ENCODE measurements at regions not wholly inside any gene's neighbourhood (a gene's known extent, or its start where the extent isn't known, plus 50 kb on each side); places are given as distances from the start of the nearest gene placed in this dataset.

DNA sequence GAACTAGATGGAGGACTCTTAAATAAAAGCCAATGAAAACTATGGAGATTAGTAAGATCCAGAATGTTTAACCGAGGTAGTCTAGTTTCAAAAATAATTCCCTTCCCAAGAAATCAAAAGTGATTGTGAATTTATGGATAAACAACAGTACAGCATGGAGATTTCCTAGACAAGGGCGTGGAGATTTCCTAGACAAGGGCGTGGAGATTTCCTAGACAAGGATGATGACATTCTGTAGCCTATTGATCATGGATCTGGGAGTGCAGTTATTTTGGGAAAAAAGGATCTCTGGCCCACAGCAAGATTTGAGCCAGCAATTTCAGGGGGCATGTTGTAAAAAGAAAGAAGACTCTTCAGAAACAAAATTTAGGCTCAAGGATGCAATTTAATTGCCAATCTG lies 175.3 kb downstream of the RAP2B start:
- no peak for DNase-seq
- Histone ChIP-seq H3K27me3 (ENCODE audit: control insufficient read depth, insufficient read depth, low read length) (no peaks in the 10 kb centered on the region), H3K36me3 (ENCODE audit: control insufficient read depth, insufficient read depth, low read length) (no peaks in the 10 kb centered on the region), H3K9me3 (replicated peaks; ENCODE audit: control insufficient read depth, low read depth, low read length) (no peaks in the 10 kb centered on the region), H3K4me3 (ENCODE audit: low read length) (no peak overlapping the region), H3K27ac (ENCODE audit: low read length) (no peak overlapping the region), H3K4me1 (ENCODE audit: control insufficient read depth, insufficient read depth, low read length) (no peaks in the 10 kb centered on the region)
- WGBS (ENCODE audit: insufficient coverage) = 50% methylated on average over 2 of the region's 3 CpGs

DNA sequence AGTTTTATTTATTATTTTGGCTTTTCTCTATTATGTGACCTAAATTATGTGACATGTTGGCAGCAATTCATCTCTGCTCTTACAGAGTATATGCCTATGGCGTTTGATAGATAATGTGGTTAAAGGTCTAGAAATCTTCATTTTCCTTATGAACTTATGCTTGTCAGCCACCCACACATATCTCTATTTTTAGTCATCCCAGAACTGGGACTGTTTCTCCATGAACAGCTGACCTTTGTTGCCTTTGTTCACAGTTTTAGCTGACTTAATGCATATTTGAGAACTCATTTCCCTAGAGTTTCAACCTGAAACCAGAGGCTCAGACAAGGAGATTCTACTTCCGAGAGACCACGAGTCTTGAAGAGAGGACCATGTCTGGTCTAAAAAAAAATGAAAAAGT lies 176.5 kb downstream of the RAP2B start:
- Histone ChIP-seq H3K36me3 (ENCODE audit: control insufficient read depth, insufficient read depth, low read length) (no peaks in the 10 kb centered on the region), H3K4me3 (ENCODE audit: low read length) (no peak overlapping the region), H3K27me3 (ENCODE audit: control insufficient read depth, insufficient read depth, low read length) (no peaks in the 10 kb centered on the region), H3K4me1 (ENCODE audit: control insufficient read depth, insufficient read depth, low read length) (no peaks in the 10 kb centered on the region), H3K9me3 (replicated peaks; ENCODE audit: control insufficient read depth, low read depth, low read length) (no peaks in the 10 kb centered on the region), H3K27ac (ENCODE audit: low read length) (no peak overlapping the region)
- peak; percentile 83 for DNase-seq
- no CpG with 5 or more reads among the region's 3 CpGs for WGBS (ENCODE audit: insufficient coverage)

DNA sequence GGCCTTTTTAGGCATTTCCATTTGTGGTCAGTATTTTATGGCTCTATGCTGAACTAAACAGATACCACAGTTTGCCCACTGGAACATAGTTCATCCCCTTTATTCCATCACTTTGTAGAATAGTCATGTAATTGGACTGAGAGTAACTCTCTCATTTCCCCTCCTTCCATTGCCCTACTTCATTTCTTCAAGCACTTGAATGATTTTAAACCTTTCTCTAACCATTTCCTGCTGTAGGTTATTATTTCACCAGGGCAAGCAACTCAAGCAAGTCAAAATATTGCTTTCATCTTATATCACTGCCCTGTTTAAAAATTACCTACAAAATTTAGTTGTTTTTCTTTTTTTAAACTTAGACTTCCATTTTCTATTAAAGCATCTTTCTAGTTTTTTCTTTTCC lies 177.0 kb downstream of the RAP2B start:
- H3K9me3 ChIP-seq (replicated peaks; ENCODE audit: control insufficient read depth, low read depth, low read length) = no peaks in the 10 kb centered on the region
- H3K27me3 ChIP-seq (ENCODE audit: control insufficient read depth, insufficient read depth, low read length) = no peaks in the 10 kb centered on the region
- H3K4me3 ChIP-seq (ENCODE audit: low read length) = no peak overlapping the region
- no peaks in the 10 kb centered on the region for H3K36me3 ChIP-seq (ENCODE audit: control insufficient read depth, insufficient read depth, low read length)
- no peaks in the 10 kb centered on the region for H3K4me1 ChIP-seq (ENCODE audit: control insufficient read depth, insufficient read depth, low read length)
- H3K27ac ChIP-seq (ENCODE audit: low read length) = peak overlapping the region; percentile 65
- DNase-seq = no peak

DNA sequence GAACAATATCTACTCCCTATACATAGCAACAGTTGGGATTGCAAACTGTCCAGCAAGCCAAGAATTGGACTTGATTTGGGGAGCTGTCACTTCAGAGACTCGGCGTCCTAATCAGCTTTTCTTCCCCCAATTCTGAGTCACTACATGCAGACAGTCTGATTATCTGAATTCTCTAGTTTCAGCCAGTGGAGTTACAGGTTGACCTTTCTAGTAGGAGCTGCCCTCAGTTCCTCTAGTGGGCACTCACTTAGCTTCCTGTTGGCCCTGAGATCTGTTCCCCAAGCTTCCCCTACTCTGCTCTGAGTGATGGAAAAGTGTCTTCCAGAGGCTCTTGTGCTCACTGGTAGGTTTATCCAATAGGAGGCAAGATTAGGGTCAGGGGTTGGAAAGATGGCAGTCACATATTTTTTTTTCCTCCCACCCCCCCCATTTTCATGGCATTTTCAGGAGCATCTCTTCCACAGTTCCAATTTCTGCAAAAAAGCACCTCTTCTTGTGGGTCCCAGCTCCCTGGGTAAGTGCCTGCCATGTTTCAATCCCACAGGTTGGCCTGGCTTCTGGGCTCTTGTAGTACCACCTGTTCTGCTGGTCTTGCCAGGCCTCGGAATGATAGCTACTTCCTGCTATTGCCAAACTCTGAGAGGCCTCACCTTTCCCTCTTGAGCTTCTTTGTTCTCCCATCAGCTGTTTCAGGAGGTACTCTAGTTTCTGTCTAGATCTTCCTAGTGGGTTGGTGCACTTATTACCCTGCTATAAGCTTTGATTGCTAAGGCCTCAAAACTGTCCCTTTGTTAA lies 182.2 kb downstream of the RAP2B start:
- Histone ChIP-seq H3K9me3 (replicated peaks; ENCODE audit: control insufficient read depth, low read depth, low read length) (no peaks in the 10 kb centered on the region), H3K27me3 (ENCODE audit: control insufficient read depth, insufficient read depth, low read length) (no peaks in the 10 kb centered on the region), H3K4me1 (ENCODE audit: control insufficient read depth, insufficient read depth, low read length) (no peaks in the 10 kb centered on the region), H3K4me3 (ENCODE audit: low read length) (no peak overlapping the region), H3K36me3 (ENCODE audit: control insufficient read depth, insufficient read depth, low read length) (no peaks in the 10 kb centered on the region), H3K27ac (ENCODE audit: low read length) (no peak overlapping the region)
- WGBS (ENCODE audit: insufficient coverage) = 100% methylated on average over 3 of the region's 3 CpGs
- DNase-seq = no peak

DNA sequence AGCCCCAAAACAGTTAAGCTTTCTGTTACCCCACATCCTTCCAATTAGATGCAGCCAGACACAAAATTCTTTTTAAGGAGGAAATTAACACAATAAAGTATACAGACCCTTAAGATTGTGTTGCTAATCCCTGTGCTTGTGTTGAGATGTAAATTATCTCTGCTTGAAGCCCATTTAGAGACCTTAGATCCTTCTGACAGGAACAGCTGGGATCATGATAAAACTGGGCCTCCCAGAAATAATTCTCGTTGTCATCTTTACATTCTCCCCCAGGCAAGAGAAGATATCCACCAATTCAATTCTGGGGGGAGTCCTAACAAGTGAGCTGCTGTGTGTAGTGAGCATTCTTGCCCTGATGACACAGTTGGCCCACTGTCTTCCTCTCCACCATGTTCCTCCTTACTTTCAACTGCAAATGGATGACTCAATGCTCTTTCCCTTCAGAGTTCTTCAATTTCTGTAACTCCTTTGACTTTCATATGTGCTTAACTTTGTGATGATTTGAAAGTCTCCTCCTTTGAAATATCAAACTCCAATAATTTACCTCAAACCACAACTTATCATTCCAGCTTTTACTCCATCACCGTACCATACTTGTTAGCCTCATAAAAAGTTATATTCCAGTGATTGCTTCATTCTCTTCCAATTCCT lies 186.6 kb downstream of the RAP2B start:
- H3K4me3 ChIP-seq (ENCODE audit: low read length) = no peak overlapping the region
- no peaks in the 10 kb centered on the region for H3K27me3 ChIP-seq (ENCODE audit: control insufficient read depth, insufficient read depth, low read length)
- no peak for DNase-seq
- no peaks in the 10 kb centered on the region for H3K36me3 ChIP-seq (ENCODE audit: control insufficient read depth, insufficient read depth, low read length)
- H3K9me3 ChIP-seq (replicated peaks; ENCODE audit: control insufficient read depth, low read depth, low read length) = peaks cover 2% of the 10 kb centered on the region
- no peak overlapping the region for H3K27ac ChIP-seq (ENCODE audit: low read length)
- WGBS (ENCODE audit: insufficient coverage) = no CpG with 5 or more reads among the region's 2 CpGs
- no peaks in the 10 kb centered on the region for H3K4me1 ChIP-seq (ENCODE audit: control insufficient read depth, insufficient read depth, low read length)

DNA sequence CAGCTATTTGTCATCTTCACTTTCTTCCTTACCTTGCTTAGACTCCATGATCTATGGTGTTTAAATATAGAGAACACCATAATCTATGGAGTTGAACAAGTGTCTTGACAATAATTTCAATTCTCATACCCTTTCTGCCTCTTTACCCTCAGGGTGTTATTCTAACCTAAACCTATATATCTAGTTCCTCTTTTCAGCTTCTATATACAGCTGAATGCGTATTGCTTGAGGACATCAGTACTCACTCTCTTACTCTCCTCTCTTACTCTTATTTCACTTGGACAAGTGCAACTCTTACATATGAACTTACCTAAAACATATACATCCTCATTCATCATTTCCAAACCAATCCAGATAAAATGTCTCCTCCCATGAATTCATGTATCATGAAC lies 187.1 kb downstream of the RAP2B start:
- no peak overlapping the region for H3K27ac ChIP-seq (ENCODE audit: low read length)
- H3K36me3 ChIP-seq (ENCODE audit: control insufficient read depth, insufficient read depth, low read length) = no peaks in the 10 kb centered on the region
- no peaks in the 10 kb centered on the region for H3K4me1 ChIP-seq (ENCODE audit: control insufficient read depth, insufficient read depth, low read length)
- H3K27me3 ChIP-seq (ENCODE audit: control insufficient read depth, insufficient read depth, low read length) = no peaks in the 10 kb centered on the region
- peaks cover 2% of the 10 kb centered on the region for H3K9me3 ChIP-seq (replicated peaks; ENCODE audit: control insufficient read depth, low read depth, low read length)
- no peak for DNase-seq
- H3K4me3 ChIP-seq (ENCODE audit: low read length) = no peak overlapping the region
- 60% methylated on average over 1 of the region's 1 CpG for WGBS (ENCODE audit: insufficient coverage)

DNA sequence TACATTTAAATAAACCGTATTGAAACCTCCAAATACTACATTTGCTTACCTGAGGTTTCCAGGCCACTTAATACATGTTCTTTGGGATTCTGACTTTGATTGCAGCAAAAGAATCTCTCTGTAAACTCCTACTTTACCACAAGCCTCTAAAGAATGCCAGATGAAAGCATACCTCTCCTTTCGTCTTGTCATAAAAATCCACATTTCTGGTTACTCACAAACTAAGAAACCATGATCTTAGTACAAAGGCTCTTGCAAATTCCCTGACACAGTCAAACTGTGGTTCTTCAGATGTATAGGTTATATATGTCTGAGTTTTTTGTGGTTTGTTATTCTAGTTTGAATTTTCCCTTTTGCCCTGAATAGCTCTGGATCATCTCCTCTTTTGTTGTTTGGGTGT lies 188.4 kb downstream of the RAP2B start:
- DNase-seq = no peak
- Histone ChIP-seq H3K27me3 (ENCODE audit: control insufficient read depth, insufficient read depth, low read length) (no peaks in the 10 kb centered on the region), H3K36me3 (ENCODE audit: control insufficient read depth, insufficient read depth, low read length) (no peaks in the 10 kb centered on the region), H3K9me3 (replicated peaks; ENCODE audit: control insufficient read depth, low read depth, low read length) (peaks cover 2% of the 10 kb centered on the region), H3K27ac (ENCODE audit: low read length) (no peak overlapping the region), H3K4me3 (ENCODE audit: low read length) (no peak overlapping the region), H3K4me1 (ENCODE audit: control insufficient read depth, insufficient read depth, low read length) (no peaks in the 10 kb centered on the region)
- WGBS (ENCODE audit: insufficient coverage) = 88% methylated on average over 1 of the region's 2 CpGs

DNA sequence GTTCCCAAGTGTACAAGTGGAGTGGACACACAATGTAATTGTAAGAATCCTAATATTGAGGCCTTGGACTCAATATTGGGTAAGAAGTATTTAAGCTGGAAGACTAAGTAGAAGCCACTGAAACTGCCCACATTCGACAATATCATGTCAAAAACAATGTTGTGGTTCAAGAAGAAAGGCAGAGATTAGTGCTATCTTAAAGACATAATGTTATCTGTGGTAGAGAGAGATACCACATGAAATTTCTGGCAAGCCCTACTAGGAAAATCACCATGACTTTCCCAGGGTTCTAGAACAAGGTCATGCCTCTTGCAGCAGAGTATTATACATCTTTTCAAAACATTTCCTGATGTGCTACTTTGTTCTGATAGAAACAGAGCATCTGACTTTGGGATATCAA lies 192.6 kb downstream of the RAP2B start:
- no CpG with 5 or more reads among the region's 1 CpG for WGBS (ENCODE audit: insufficient coverage)
- H3K4me1 ChIP-seq (ENCODE audit: control insufficient read depth, insufficient read depth, low read length) = no peaks in the 10 kb centered on the region
- no peaks in the 10 kb centered on the region for H3K27me3 ChIP-seq (ENCODE audit: control insufficient read depth, insufficient read depth, low read length)
- no peak for DNase-seq
- no peaks in the 10 kb centered on the region for H3K36me3 ChIP-seq (ENCODE audit: control insufficient read depth, insufficient read depth, low read length)
- no peak overlapping the region for H3K4me3 ChIP-seq (ENCODE audit: low read length)
- H3K9me3 ChIP-seq (replicated peaks; ENCODE audit: control insufficient read depth, low read depth, low read length) = peaks cover 2% of the 10 kb centered on the region
- no peak overlapping the region for H3K27ac ChIP-seq (ENCODE audit: low read length)

DNA sequence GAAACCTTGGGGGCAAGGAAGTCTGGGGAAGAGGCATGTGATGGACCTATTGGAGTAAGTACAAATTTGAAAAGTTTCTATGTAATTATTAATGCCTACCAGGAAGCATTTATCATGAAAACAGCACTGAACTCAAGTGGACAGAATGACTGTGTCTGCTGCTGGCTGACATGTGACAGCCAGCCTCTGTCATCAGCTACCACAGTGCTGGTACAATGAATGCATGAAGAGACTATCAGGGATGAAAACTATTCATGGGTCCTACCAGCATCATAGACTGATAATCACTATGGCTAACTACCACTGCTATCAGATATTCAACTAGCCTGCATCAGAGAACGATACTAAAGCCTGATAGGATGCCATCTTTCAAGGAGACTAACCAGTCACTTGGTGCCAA lies 193.5 kb downstream of the RAP2B start:
- WGBS (ENCODE audit: insufficient coverage) = no CpG with 5 or more reads among the region's 1 CpG
- H3K4me3 ChIP-seq (ENCODE audit: low read length) = no peak overlapping the region

DNA sequence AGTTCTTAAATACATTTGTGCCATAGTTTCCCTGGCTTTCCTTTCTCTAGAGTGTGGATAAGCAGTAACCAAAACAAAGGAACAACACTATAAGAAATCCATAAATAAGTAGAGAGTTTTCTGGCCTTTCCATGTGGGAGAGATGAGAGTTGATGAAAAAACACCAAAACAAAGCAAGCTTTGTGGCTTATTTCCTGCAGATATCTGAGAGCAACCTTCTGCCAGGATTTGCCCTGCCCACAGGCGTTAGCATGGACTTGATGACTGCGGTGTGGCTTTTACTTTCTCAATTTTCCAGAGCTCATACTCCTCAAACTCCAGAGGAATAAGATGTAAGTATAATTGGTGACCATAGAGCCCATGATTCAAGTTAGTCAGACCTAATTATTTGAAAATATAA lies 194.9 kb downstream of the RAP2B start:
- no CpG with 5 or more reads among the region's 2 CpGs for WGBS (ENCODE audit: insufficient coverage)
- Histone ChIP-seq H3K27me3 (ENCODE audit: control insufficient read depth, insufficient read depth, low read length) (no peaks in the 10 kb centered on the region), H3K4me3 (ENCODE audit: low read length) (no peak overlapping the region), H3K9me3 (replicated peaks; ENCODE audit: control insufficient read depth, low read depth, low read length) (no peaks in the 10 kb centered on the region), H3K27ac (ENCODE audit: low read length) (no peak overlapping the region), H3K36me3 (ENCODE audit: control insufficient read depth, insufficient read depth, low read length) (no peaks in the 10 kb centered on the region), H3K4me1 (ENCODE audit: control insufficient read depth, insufficient read depth, low read length) (no peaks in the 10 kb centered on the region)
- DNase-seq = no peak

More for the DNA sequence above, 193.5 kb downstream of the RAP2B start:
- Histone ChIP-seq H3K27ac (ENCODE audit: low read length) (no peak overlapping the region), H3K4me1 (ENCODE audit: control insufficient read depth, insufficient read depth, low read length) (no peaks in the 10 kb centered on the region), H3K27me3 (ENCODE audit: control insufficient read depth, insufficient read depth, low read length) (no peaks in the 10 kb centered on the region), H3K36me3 (ENCODE audit: control insufficient read depth, insufficient read depth, low read length) (no peaks in the 10 kb centered on the region), H3K9me3 (replicated peaks; ENCODE audit: control insufficient read depth, low read depth, low read length) (peaks cover 2% of the 10 kb centered on the region)
- DNase-seq = no peak
